ENCODE measurements at regions not wholly inside any gene's neighbourhood (a gene's known extent, or its start where the extent isn't known, plus 50 kb on each side); places are given as distances from the start of the nearest gene placed in this dataset.
A peak's percentile ranks its signal among the peaks of the same experiment; 100 is the strongest.
"Not testable (repeated sequence)": the region's sequence is repeated elsewhere in the genome, so short reads cannot be mapped to it uniquely, and the experiment has no call there.

GRCh38 chr2:87324335-87325041, 302.8 kb upstream of the PLGLB1 start:
- in situ Hi-C loops (cut with HindIII; ENCODE audit: extremely low pct_ligation_motif_present, low pct_unique_long_range_greater_than_20kb); H3K9ac ChIP-seq (ENCODE audit: insufficient read depth, low read depth, low read length); H3K36me3 ChIP-seq (replicated peaks in 1 of 2; ENCODE audit: control insufficient read depth in 1 of 2, insufficient read depth in 2 of 2, low read length in 2 of 2); CTCF ChIA-PET (ENCODE audit: low intra/inter-chr PET ratio, low total read pairs); H2AFZ ChIP-seq (ENCODE audit: low read length); DNase-seq (ENCODE audit: low spot score); H3K79me2 ChIP-seq (ENCODE audit: insufficient read depth, low read length); H3K9me3 ChIP-seq (ENCODE audit: low read length); H3K27me3 ChIP-seq (ENCODE audit: control insufficient read depth in 1 of 2, insufficient read depth in 2 of 2, low read length in 2 of 2); H3K27ac ChIP-seq (ENCODE audit: extremely low read length, insufficient read depth, low read length); BruUV-seq (replicated peaks); ATAC-seq; intact Hi-C loops (cut with micrococcal nuclease; ENCODE audit: unreplicated experiment); POLR2A ChIA-PET; H3K4me2 ChIP-seq (ENCODE audit: low read depth, low read length); H3K4me3 ChIP-seq (replicated peaks in 1 of 3; ENCODE audit: insufficient read depth in 1 of 3, low read depth in 2 of 3, low read length in 3 of 3); H4K20me1 ChIP-seq (ENCODE audit: insufficient read depth, low read length); H3K4me1 ChIP-seq (ENCODE audit: insufficient read depth, low read length): not testable (repeated sequence)
- 21% methylated on average over 5 of the region's 6 CpGs for WGBS (ENCODE audit: low lambda C conversion rate)
- FAIRE-seq: peak; percentile 30

GRCh38 chr2:87325042-87325910, 303.6 kb upstream of the PLGLB1 start:
- ATAC-seq; BruUV-seq (replicated peaks); POLR2A ChIA-PET; H3K27me3 ChIP-seq (ENCODE audit: control insufficient read depth in 1 of 2, insufficient read depth in 2 of 2, low read length in 2 of 2); DNase-seq (ENCODE audit: low spot score); H3K79me2 ChIP-seq (ENCODE audit: insufficient read depth, low read length); FAIRE-seq; H3K4me3 ChIP-seq (replicated peaks in 1 of 3; ENCODE audit: insufficient read depth in 1 of 3, low read depth in 2 of 3, low read length in 3 of 3); H3K9me3 ChIP-seq (ENCODE audit: low read length); H3K4me2 ChIP-seq (ENCODE audit: low read depth, low read length); H3K36me3 ChIP-seq (replicated peaks in 1 of 2; ENCODE audit: control insufficient read depth in 1 of 2, insufficient read depth in 2 of 2, low read length in 2 of 2); H4K20me1 ChIP-seq (ENCODE audit: insufficient read depth, low read length); H3K4me1 ChIP-seq (ENCODE audit: insufficient read depth, low read length); H2AFZ ChIP-seq (ENCODE audit: low read length); CTCF ChIA-PET (ENCODE audit: low intra/inter-chr PET ratio, low total read pairs); in situ Hi-C loops (cut with HindIII; ENCODE audit: extremely low pct_ligation_motif_present, low pct_unique_long_range_greater_than_20kb); H3K9ac ChIP-seq (ENCODE audit: insufficient read depth, low read depth, low read length); H3K27ac ChIP-seq (ENCODE audit: extremely low read length, insufficient read depth, low read length); intact Hi-C loops (cut with micrococcal nuclease; ENCODE audit: unreplicated experiment): not testable (repeated sequence)
- WGBS (ENCODE audit: low lambda C conversion rate): 38% methylated on average over 3 of the region's 12 CpGs

- WGBS (ENCODE audit: low lambda C conversion rate): 8% methylated on average over 2 of the region's 2 CpGs
- in situ Hi-C loops (cut with HindIII; ENCODE audit: extremely low pct_ligation_motif_present, low pct_unique_long_range_greater_than_20kb): not testable (repeated sequence)
These were observed 304.3 kb upstream of the PLGLB1 start for GRCh38 chr2:87325911-87326294.

GRCh38 chr2:87326754-87327153, 305.1 kb upstream of the PLGLB1 start:
- POLR2A ChIA-PET; DNase-seq (ENCODE audit: low spot score); CTCF ChIA-PET (ENCODE audit: low intra/inter-chr PET ratio, low total read pairs); H2AFZ ChIP-seq (ENCODE audit: low read length); H3K4me1 ChIP-seq (ENCODE audit: insufficient read depth, low read length); H3K4me3 ChIP-seq (replicated peaks in 1 of 3; ENCODE audit: insufficient read depth in 1 of 3, low read depth in 2 of 3, low read length in 3 of 3); H3K27me3 ChIP-seq (ENCODE audit: control insufficient read depth in 1 of 2, insufficient read depth in 2 of 2, low read length in 2 of 2); H4K20me1 ChIP-seq (ENCODE audit: insufficient read depth, low read length); FAIRE-seq; H3K4me2 ChIP-seq (ENCODE audit: low read depth, low read length); BruUV-seq (replicated peaks); H3K27ac ChIP-seq (ENCODE audit: extremely low read length, insufficient read depth, low read length); H3K9me3 ChIP-seq (ENCODE audit: low read length); intact Hi-C loops (cut with micrococcal nuclease; ENCODE audit: unreplicated experiment); H3K79me2 ChIP-seq (ENCODE audit: insufficient read depth, low read length); H3K9ac ChIP-seq (ENCODE audit: insufficient read depth, low read depth, low read length); in situ Hi-C loops (cut with HindIII; ENCODE audit: extremely low pct_ligation_motif_present, low pct_unique_long_range_greater_than_20kb); H3K36me3 ChIP-seq (replicated peaks in 1 of 2; ENCODE audit: control insufficient read depth in 1 of 2, insufficient read depth in 2 of 2, low read length in 2 of 2): not testable (repeated sequence)
- 50% methylated on average over 2 of the region's 3 CpGs for WGBS (ENCODE audit: low lambda C conversion rate)
- peak; percentile 49 for ATAC-seq

More at GRCh38 chr2:87325911-87326294, 304.3 kb upstream of the PLGLB1 start:
- H3K4me1 ChIP-seq (ENCODE audit: insufficient read depth, low read length); BruUV-seq (replicated peaks); H3K27me3 ChIP-seq (ENCODE audit: control insufficient read depth in 1 of 2, insufficient read depth in 2 of 2, low read length in 2 of 2); ATAC-seq; CTCF ChIA-PET (ENCODE audit: low intra/inter-chr PET ratio, low total read pairs); H3K27ac ChIP-seq (ENCODE audit: extremely low read length, insufficient read depth, low read length); intact Hi-C loops (cut with micrococcal nuclease; ENCODE audit: unreplicated experiment); H3K9me3 ChIP-seq (ENCODE audit: low read length); H3K4me3 ChIP-seq (replicated peaks in 1 of 3; ENCODE audit: insufficient read depth in 1 of 3, low read depth in 2 of 3, low read length in 3 of 3); DNase-seq (ENCODE audit: low spot score); H3K9ac ChIP-seq (ENCODE audit: insufficient read depth, low read depth, low read length); POLR2A ChIA-PET; H3K36me3 ChIP-seq (replicated peaks in 1 of 2; ENCODE audit: control insufficient read depth in 1 of 2, insufficient read depth in 2 of 2, low read length in 2 of 2); FAIRE-seq; H3K79me2 ChIP-seq (ENCODE audit: insufficient read depth, low read length); H4K20me1 ChIP-seq (ENCODE audit: insufficient read depth, low read length); H3K4me2 ChIP-seq (ENCODE audit: low read depth, low read length); H2AFZ ChIP-seq (ENCODE audit: low read length): not testable (repeated sequence)
